HG02571 (cell line): ENCODE measurements at regions not wholly inside any gene's neighbourhood (a gene's known extent, or its start where the extent isn't known, plus 50 kb on each side); places are given as distances from the start of the nearest gene placed in this dataset.
"Not testable (repeated sequence)": the region's sequence is repeated elsewhere in the genome, so short reads cannot be mapped to it uniquely, and the experiment has no call there.

ENCODE experiments used
- ATAC-seq: cut with Tn5 transposase; IDR thresholded peaks from one replicate; pipeline ENCODE4 v1.9.1; 2021; ENCODE audit warnings: mild to moderate bottlenecking, moderate library complexity; ENCODE audit not compliant: unreplicated experiment

DNA sequence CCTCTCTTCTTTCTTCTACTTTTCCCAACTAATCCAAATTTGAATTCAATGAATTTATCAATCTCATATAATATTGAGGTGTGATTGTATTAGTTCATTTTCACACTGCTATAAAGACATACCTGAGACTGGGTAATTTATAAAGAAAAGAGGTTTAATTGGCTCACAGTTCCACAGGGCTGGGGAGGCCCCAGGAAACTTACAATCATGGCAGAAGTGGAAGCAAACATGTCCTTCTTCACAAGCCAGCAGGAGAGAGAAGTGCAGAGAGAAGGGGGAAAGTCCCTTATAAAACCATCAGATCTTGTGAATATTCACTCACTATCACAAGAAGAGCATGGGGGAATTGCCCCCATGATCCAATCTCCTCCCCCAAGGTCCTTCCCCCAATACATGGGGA is 667.0 kb upstream of the ANKRD30A start:
- ATAC-seq: not testable (repeated sequence)

DNA sequence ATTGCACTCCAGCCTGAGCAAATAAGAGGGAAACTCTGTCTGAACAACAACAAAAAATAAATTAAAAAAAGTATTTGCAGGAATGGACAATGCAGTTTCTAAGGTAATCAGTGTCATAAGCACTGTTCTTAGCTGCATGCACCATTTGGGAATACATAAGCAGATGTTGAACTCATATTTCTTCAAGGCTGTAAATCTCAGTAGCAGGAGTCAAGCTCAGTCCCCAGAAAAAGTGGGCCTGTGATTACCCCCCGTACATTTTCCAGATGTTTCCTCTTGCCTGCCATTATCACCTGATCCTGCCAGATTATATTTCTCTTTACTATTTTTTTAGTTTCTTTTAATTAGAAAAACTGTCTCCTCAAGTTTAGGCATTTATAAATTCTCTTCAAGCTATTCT is 667.6 kb upstream of the ANKRD30A start:
- ATAC-seq: no peak

DNA sequence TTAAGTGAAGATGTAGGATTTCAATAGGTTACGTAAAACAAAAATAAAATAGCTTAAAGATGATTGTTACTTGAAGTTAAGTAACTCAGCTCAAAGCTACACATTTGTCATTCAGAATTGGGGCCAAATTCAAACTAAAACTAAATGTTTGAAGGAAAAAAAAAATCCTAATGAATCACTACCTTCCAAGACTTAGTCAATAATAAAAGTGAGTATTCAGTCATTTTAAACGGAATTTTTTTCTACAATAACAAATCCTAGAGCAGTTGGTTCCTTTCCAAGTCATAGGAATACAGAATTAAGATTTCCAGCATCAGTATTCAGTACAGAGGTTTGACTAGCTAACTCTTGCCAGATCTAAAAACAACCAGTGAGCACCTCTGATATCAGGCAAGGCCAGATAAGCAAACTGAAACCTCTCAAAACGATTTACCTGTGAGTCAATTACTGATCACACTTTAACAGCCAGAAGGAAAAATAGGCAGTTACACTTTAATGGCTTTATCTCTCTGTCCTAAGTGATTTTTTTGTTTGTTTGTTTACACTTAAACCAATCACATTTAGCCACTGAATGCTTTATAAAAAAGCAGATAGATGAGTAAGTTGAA is 669.8 kb upstream of the ANKRD30A start:
- no peak for ATAC-seq

DNA sequence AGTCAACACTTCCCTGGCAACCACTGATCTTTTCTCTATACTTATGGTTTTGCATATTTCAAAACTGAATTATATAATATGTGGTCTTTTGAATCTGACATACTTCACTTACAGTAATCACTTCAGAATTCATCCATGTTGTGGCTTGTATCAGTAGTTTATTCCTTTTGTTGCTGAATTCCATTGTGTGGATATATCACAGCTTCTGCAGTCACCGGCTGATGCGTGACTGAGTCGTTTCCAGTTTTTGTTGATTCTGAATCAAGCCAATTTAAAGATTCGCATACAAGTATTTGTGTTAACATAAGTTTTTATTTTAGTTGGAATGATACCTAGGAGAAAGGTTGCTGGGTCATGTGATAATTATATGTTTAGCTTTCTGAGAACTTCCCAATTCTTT is 672.5 kb upstream of the ANKRD30A start:
- ATAC-seq: no peak

DNA sequence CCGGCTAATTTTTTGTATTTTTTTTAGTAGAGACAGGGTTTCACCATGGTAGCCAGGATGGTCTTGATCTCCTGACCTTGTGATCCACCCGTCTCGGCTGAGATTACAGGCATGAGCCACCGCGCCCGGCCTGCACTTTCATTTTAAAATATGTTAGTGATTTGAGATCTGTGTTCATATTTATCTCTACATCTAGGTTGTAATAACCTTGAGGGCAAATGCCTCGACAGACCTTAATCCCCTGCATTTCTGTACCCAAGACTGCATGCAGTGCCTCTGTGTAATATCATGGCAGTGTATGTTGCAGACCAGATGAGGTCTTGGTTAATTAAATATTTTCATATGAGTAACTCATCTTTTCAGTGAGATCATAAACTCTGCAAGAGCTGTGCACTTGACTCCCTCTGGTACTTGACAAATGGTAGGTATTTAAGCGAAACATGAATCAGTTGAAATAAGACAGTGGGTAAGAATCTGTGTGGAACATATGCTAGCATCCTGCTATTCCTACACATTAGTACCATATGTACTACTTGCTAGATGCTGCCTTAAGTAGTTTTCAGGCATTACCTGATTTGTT is 673.9 kb upstream of the ANKRD30A start:
- no peak for ATAC-seq

DNA sequence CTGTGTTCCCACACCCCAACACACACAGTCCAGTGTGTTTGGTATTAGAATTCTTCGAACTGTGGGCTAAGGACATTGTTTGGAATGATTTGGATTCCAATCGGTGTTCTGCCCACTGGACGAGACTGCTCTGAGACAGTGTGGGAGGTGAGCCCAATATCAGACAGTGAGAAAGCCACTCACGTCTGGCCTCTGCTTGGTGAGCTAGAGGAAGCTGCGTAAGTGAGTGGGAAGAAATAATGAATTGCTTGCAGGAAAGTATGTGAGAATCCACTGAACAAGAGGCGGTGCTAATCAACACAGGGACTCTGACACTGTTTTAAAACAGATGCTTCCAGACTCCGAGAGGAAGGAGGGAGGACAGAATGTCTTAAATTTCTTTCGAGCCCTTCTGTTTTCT is 675.0 kb upstream of the ANKRD30A start:
- no peak for ATAC-seq

DNA sequence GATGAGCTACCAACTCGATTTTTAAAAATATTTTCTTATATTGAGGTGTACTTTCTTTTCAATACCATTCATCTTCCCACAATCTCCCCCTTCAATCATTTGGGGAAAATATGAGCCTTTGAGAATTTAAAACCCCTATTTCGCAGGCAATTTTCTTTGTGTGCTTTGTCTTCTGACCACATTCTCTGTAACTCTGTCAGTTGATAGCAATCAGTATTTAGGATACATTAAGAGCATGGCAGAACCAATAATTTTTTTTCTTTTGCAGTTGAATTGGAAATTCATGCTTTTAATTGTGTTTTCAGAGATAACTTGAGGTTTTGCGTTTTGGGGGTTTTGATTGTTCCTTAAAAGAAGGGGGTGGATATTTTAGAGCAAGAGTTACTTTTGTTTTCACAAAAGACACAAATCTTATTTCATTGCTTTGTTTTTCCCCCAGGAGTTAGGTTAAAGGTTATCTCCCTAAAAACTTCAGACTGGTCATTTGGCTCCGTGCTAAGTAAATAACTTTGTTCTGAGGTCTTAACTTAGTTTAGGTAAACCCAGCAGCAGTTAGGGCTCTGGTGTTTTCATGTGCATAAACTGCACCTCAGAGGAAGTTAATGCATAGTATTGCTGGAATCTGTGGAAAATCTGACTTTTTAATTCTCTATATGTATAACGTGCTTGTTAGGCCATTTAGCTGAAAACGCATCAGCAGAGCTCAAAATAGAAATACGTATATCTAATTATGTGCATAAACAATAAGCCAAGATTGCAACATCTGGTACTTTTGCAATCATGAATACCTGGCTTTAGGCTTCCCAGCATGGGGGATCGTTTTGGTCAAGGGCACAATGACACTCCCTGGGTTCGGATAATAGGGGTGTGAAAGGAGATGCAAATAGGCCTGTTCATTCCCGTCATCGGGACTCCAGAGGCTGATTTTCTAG is 676.4 kb upstream of the ANKRD30A start:
- ATAC-seq: no peak

DNA sequence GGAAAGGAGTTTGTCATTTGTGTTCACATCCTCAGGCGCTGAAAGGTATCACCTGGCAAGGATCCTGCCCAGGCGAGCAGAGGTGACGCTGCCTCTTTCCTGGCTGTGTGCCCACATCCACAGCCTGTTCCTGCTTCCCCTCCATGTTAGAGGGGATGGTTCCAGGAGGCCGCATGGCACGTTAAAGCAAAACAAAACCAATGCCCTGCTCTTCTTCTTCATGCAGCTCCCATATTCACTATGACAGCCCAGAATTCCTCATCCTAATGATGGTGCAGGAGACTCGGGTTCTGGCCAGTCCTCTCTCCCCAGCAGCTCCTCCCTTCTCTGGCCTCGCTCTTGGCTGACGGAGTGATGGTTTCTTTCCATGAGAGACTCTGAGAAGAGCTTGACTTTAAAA is 678.5 kb upstream of the ANKRD30A start:
- ATAC-seq: no peak

DNA sequence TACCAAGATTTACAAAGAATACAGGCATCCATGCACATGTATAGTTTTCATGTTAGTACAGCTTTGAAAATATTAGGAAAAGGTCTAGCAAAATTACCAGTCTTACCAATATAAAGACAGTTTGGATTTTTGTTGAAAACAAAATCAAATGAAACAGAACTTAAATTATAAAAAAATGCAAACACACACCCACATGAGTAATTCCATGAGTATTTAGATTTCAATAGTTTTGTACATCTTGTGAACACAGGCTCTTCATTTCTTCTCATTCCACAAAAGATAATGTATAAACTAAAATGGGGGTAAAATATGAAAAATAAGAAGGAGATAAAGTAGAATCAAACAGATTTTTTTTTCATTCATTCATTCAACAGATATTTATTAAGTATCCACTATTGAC is 682.2 kb upstream of the ANKRD30A start:
- ATAC-seq: no peak

DNA sequence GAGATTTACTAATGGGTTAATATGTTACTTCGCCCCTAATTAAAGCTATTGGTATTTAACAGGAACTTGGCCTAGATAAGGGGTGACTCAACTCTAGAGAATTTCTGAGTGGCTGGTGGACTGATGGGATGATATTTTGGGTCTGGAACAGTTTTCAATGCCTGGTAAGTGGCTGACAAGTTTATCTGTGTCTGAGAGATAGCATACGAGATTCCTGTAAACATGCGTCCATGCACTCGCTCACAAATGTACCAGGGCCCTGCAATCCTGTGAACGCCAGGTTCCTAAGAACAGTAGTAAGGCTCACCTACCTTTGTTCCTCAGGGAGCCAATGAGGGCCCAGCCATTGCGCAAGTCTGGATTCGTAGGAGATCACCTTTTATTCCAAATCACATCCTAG is 683.8 kb upstream of the ANKRD30A start:
- ATAC-seq: no peak

DNA sequence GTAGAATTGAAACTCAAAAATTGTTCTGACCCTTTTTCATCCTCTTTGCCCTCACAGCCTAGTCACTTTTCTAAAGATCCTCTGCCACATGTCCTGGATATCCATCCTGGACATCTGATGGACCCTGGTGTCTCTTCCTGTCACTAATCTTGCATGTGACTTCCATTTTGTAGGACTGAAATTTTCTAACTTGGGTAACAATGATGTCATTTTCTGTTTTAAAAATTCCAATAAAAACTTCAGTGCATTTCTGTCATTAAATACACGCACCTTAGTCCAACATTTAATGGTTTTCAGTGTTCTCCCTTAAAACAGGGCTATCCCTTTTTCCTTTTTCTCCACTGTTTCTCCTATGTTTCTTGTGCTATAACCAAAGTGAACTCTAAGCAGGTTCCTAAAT is 684.9 kb upstream of the ANKRD30A start:
- ATAC-seq: no peak

DNA sequence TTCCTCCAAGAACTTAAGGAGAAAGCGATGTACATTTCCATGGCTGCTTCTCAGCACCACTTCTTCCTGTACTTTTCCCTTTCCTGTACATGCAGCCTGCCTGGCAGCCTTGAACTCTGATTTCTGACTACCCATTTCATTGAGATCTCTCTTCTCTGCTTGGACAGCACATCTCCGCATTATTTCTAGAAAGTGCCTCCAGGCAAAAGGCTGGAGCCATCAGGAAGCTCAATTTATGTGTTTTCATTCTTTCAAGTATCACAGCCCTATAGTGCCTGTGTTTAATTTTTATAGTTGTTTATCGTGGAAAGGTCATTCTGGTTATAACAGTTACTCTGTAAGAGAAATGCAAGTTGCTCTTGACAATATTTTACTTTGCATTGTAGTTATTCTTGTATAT is 688.0 kb upstream of the ANKRD30A start:
- no peak for ATAC-seq

DNA sequence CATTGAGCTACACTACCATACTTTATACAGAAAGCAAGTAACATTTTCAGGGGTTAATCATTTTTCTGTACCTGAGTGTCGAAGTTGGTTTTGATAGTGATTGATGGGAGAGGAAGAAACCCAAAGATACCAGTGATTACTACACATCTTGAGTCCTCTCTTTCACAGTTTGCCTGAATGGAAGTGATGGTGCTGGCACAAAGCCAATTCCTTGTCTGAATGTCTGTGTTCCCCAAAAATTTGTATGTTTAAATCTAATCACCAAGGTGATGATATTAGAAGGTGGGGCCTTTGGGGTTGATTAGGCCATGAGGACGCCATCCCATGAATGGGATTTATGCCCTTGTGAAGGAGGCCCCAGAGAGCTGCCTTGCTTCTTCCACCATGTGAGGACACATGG is 696.9 kb upstream of the ANKRD30A start:
- ATAC-seq: no peak

DNA sequence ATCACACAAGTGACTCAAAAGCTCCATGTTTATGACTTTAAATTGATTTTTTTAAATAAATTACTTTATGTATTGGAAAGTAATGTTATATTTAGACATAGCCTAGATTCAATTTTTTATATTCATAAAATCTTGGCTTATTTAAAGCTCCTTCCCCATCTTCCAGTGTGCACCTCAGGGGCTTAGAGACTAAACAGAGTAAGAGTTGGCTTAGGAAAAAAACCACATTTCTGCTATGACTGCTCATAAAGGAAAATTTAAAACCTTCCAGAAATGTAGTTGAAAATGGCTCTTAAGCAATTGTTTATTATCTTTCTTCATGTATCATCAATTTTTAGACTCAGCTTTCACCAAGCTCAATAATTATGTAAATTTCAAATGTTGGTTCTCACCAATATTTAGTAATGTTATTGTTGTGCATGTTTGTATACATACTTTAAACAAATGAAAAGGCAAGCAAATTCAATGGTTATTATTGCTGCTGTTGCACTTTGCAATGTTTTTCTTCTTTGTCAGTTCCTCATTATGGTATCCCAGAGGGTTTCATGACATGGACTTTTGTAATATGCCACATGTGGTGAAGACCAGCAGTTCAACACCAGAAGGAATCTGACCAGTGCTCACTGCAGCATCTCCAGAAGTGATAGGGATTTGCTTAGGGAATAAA is 700.1 kb upstream of the ANKRD30A start:
- no peak for ATAC-seq

DNA sequence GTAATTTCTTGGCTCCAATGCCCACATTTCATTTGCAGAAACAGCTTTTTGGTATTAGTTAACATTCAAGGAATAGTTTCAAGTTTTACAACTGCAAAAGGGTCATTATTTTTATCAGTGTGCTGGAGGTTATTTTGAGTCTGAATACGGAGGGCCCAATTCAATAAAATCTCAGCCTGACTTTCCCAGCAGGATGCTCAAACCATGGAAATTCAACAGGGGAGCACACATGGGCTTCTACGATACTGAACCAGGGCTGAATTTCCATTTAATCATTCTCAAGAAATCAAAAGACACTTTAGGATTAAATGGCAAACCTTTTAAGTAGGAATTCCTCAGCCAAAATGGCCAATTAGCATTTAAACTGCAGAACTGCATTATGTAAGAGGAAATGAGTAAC is 700.9 kb upstream of the ANKRD30A start:
- no peak for ATAC-seq

DNA sequence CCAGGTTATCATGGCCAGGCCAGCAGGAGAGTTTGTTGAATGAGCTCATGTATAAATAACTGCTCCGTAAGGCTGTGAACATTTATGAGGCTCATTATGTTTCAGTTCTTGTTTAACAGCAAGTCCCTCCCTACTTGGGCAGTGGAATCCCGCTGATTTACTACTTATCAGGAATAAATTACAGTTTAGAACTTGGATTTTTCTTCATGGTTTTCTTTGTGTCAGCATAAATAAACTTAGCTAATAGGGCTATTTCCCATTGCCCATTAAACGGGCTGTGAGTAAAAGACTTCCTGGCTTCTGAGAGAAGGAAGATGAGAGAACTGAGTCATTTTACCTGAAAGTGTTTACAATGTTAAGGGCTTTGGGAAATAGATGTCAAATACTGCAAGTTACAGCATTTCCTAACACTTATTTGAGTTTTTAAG is 701.6 kb upstream of the ANKRD30A start:
- ATAC-seq: no peak

DNA sequence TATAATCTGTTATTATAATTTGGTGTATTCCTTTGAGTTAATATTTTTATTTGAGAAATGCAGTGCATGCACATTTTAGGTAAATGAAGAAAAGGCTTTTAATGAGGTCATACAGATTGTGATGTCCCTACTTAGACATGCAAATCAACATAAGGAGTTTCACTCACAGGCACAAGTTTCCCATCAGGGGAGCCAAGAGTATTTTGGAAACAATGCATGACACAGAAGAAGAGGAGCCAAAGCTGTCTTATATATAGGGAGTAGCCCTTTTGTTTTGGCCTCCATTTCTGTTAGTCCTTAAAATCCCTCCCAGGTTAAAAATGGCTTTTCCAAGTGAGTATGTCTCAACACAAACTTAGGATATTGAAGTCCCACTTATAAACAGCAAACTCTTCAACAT is 703.4 kb upstream of the ANKRD30A start:
- ATAC-seq: no peak

DNA sequence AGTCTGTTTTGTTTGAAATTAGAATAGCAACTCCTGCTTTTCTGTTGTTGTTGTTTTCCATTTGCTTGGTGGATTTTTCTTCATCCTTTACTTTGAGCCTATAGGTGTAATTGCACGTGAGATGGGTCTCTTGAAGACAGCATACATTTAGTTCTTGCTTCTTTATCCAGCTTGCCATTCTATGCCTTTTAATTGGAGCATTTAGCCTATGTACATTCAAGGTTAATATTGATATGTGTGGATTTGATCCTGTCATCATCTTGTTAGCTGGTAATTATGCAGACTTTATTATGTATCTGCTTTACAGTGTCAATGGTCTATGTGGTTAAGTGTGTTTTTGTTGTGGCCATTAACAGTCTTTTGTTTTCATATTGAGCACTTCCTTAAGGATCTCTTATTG is 708.9 kb upstream of the ANKRD30A start:
- ATAC-seq: no peak

DNA sequence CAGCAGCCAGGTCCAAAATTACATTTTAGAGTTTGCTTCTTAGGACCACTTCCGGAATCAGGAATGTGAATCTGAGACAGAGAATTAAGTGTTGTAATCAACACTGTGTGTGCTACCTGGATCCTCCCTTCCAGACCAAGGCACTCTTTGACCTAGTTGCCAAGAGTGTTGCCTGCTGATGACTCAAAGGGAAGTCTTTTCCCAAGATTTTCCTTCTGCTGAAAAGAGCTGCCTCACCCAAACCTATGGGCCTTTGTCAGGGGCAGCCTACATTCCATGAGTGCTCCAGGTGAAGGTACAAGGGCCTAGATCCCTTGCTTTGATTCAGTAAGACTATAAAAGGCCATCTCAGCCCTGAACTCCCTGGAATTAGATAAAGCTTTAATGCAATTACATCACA is 712.5 kb upstream of the ANKRD30A start:
- ATAC-seq: no peak

DNA sequence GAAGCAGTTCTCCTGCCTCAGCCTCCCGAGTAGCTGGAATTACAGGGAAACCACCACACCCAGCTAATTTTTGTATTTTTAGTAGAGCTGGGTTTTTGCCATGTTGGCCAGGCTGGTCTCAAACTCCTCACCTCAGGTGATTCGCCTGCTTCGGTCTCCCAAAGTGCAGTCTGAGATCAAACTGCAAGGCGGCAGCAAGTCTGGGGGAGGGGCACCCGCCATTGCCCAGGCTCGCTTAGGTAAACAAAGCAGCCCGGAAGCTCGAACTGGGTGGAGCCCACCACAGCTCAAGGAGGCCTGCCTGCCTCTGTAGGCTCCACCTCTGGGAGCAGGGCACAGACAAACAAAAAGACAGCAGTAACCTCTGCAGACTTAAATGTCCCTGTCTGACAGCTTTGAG is 725.2 kb upstream of the ANKRD30A start:
- ATAC-seq: not testable (repeated sequence)

DNA sequence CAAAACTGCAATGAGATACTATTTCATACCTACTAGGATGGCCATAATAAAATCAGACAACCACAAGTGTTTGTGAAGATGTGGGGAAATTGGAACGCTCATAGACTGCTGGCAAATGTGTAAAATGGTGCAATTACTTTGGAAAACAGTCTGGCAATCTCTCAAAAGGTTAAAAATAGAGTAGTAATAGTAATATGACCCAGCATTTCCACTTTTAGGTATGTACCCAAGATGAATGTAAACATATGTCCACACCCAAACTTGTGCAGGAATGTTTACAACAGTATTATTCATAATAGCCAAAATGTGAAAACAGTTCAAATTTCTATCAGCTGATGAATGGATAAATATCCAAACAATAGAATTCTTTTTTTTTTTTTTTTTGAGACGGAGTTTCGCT is 731.6 kb upstream of the ANKRD30A start:
- no peak for ATAC-seq

DNA sequence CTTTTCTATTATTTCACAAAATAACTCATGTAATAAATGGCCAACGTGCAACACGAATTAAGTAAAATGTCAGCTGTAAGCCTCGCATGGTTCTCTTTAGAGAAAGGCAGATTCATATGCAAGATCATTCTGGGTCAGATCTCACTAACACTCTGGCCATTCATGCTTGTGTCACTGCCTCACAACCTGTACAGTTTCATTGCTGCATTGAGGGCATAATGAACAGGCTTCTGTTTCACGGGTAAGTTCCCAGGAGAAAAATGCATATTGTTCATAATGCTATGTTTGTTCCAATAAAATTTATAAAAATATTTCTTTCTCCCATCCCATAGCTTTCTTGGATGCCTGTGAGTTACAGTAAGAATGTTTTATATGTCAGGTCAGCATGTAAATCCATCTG is 734.0 kb upstream of the ANKRD30A start:
- ATAC-seq: no peak
